HepG2 (cell line): ENCODE measurements at regions not wholly inside any gene's neighbourhood (a gene's known extent, or its start where the extent isn't known, plus 50 kb on each side); places are given as distances from the start of the nearest gene placed in this dataset.
A peak's percentile ranks its signal among the peaks of the same experiment; 100 is the strongest.

Source experiments
- ATAC-seq: fragments of 200-7000 bp; cut with Tn5 transposase; 3 replicates; pipeline ENCODE4 v1.9.1; 2020; ENCODE audit warnings: mild to moderate bottlenecking, moderate library complexity
- BruUV-seq: library from RNA; stranded (reverse); fragments of 400-500 nt; replicated peaks from 2 replicates; lab custom pipeline; 2021; lab: Mats Ljungman, UMichigan
- CTCF ChIA-PET: fragments of 300-600 bp; formaldehyde crosslinking; extraction: SDS; loops from one replicate; lab custom pipeline; 2021; ENCODE audit warnings: low total read pairs, inconsistent platforms, low intra/inter-chr PET ratio; lab: Yijun Ruan, JAX
- POLR2A ChIA-PET: fragments of 350-600 bp; sonication (Branson Sonifier 250); formaldehyde crosslinking; loops from one replicate; lab custom pipeline; 2020; ENCODE audit warnings: antibody characterized with exemption, inconsistent platforms; lab: Yijun Ruan, JAX
- DNase-seq: peaks from one replicate; pipeline ENCODE4 v3.0.0-alpha.2; 2015; ENCODE audit warnings: low spot score
- FAIRE-seq: peaks from 3 replicates; lab custom pipeline; 2011; peaks lifted over from hg19 to GRCh38; lab: Jason Lieb, UNC
- H2AFZ ChIP-seq: one replicate; pipeline ENCODE4 v1.6.1; 2011; ENCODE audit warnings: low read length, inconsistent platforms
- H3K27ac ChIP-seq: fragments of 300-600 bp; 3 replicates; pipeline ENCODE4 v1.8.0; 2011; ENCODE audit warnings: mixed run types, mild to moderate bottlenecking, mixed read lengths, low read length, inconsistent platforms; ENCODE audit not compliant: insufficient read depth; ENCODE audit errors: extremely low read length
- H3K27me3 ChIP-seq, 2 experiments: fragments of 200-600 bp in 1 of 2; 2 replicates in 1 of 2; 3 replicates in 1 of 2; pipeline versions ENCODE4 v1.6.0 to v1.8.0; 2011; ENCODE audit warnings: low read length in 2 of 2, mild to moderate bottlenecking in 2 of 2, moderate library complexity in 2 of 2, inconsistent platforms in 1 of 2; ENCODE audit not compliant: insufficient read depth in 2 of 2, control insufficient read depth in 1 of 2
- H3K36me3 ChIP-seq, 2 experiments: fragments of 200-600 bp in 1 of 2; replicated peaks in 1 of 2; 2 replicates in 1 of 2; 3 replicates in 1 of 2; pipeline versions ENCODE4 v1.5.1 to v1.8.0; 2011; ENCODE audit warnings: low read length in 2 of 2, inconsistent platforms in 1 of 2; ENCODE audit not compliant: insufficient read depth in 2 of 2, control insufficient read depth in 1 of 2
- H3K4me1 ChIP-seq: 2 replicates; pipeline ENCODE4 v1.5.1; 2012; ENCODE audit warnings: low read length, inconsistent platforms; ENCODE audit not compliant: insufficient read depth
- H3K4me2 ChIP-seq: 2 replicates; pipeline ENCODE4 v1.6.0; 2011; ENCODE audit warnings: low read depth, low read length, inconsistent platforms
- H3K4me3 ChIP-seq, 3 experiments: fragments of 200-600 bp in 1 of 3; sonication (generic), shearing (Covaris generic) in 1 of 3; replicated peaks in 1 of 3; 2 replicates each; pipeline ENCODE4 v1.5.1; 2011 to 2016; ENCODE audit warnings: low read length in 3 of 3, inconsistent platforms in 2 of 3, low read depth in 2 of 3, mild to moderate bottlenecking in 2 of 3, control low read depth in 1 of 3, mixed read lengths in 1 of 3; ENCODE audit not compliant: insufficient read depth in 1 of 3
- H3K79me2 ChIP-seq: one replicate; pipeline ENCODE4 v1.6.1; 2011; ENCODE audit warnings: low read length, inconsistent platforms; ENCODE audit not compliant: insufficient read depth
- H3K9ac ChIP-seq: 2 replicates; pipeline ENCODE4 v1.6.0; 2011; ENCODE audit warnings: mild to moderate bottlenecking, low read depth, low read length, inconsistent platforms; ENCODE audit not compliant: insufficient read depth
- H3K9me3 ChIP-seq: 2 replicates; pipeline ENCODE4 v1.5.1; 2012; ENCODE audit warnings: mild to moderate bottlenecking, low read length
- H4K20me1 ChIP-seq: 2 replicates; pipeline ENCODE4 v1.6.0; 2011; ENCODE audit warnings: inconsistent platforms, mild to moderate bottlenecking, low read length, moderate library complexity; ENCODE audit not compliant: insufficient read depth
- CREB1 ChIP-seq, 2 experiments: fragments of 450-650 bp in 1 of 2; IDR thresholded peaks; 2 replicates each; pipeline ENCODE4 v1.6.1; 2016 to 2017; ENCODE audit warnings: control low read depth in 1 of 2, mild to moderate bottlenecking in 1 of 2, missing compliant biosample characterization in 1 of 2, missing genetic modification characterization in 1 of 2
- ETV5 ChIP-seq: IDR thresholded peaks from 2 replicates; pipeline ENCODE4 v1.6.1; 2018; ENCODE audit warnings: missing biosample characterization, missing genetic modification reagents, inconsistent platforms, borderline replicate concordance
- THRA ChIP-seq: sonication (generic); formaldehyde crosslinking; IDR thresholded peaks from 2 replicates; pipeline ENCODE4 v1.4.0; 2020; ENCODE audit warnings: missing genetic modification reagents, borderline replicate concordance
- ZGPAT ChIP-seq: IDR thresholded peaks from 2 replicates; pipeline ENCODE4 v1.6.1; 2016; ENCODE audit warnings: mild to moderate bottlenecking
- ZNF841 ChIP-seq: sonication (generic); formaldehyde crosslinking; IDR thresholded peaks from 2 replicates; pipeline ENCODE4 v1.8.1; 2023; ENCODE audit warnings: missing genetic modification reagents, borderline replicate concordance
- WGBS: methylation state at CpG from one replicate; pipeline ENCODE4 v1.1.6; 2017; ENCODE audit warnings: low lambda C conversion rate; 5-methylcytosine and 5-hydroxymethylcytosine counted together
- in situ Hi-C: cut with HindIII; loops from 2 replicates; pipeline ENCODE4 v1.10.0; 2017; ENCODE audit warnings: low pct_unique_long_range_greater_than_20kb; ENCODE audit not compliant: extremely low pct_ligation_motif_present
- intact Hi-C: fragments of 100-400 bp; cut with micrococcal nuclease; formaldehyde crosslinking; loops from one replicate; pipeline ENCODE4 v1.10.0; 2022; ENCODE audit not compliant: unreplicated experiment

GRCh38 chr7:21077602-21078001, 290.9 kb upstream of the SP8 start (continued):
- TF ChIP-seq THRA (no peak), ZNF841 (CRISPR knock-in tag) (no peak), ETV5 (no peak)

- POLR2A ChIA-PET: no interaction called here
- Histone ChIP-seq H4K20me1 (no peaks in the 10 kb centered on the region), H3K79me2 (no peaks in the 10 kb centered on the region), H3K9ac (no peak overlapping the region), H3K27me3 (0 out of 5 replicates have a peak, but pooled peaks cover 0 to 1% of the 10 kb centered on the region in 2 experiments), H2AFZ (no peak overlapping the region), H3K4me1 (no peaks in the 10 kb centered on the region), H3K9me3 (no peaks in the 10 kb centered on the region), H3K27ac (no peak overlapping the region), H3K36me3 (no peaks in the 10 kb centered on the region), H3K4me2 (no peak overlapping the region), H3K4me3 (no peak overlapping the region)
- 32% methylated on average over 7 of the region's 7 CpGs for WGBS
- ATAC-seq (no peak), FAIRE-seq (no peak), DNase-seq (no peak)
- in situ Hi-C loops: no loop called here
- no TSS peak for BruUV-seq
- CTCF ChIA-PET: no interaction called here
- intact Hi-C loops: no loop called here
- no peak for TF ChIP-seq ZGPAT (CRISPR knock-in tag)
- TF ChIP-seq CREB1 (IDR thresholded peaks at IDR 0.05): peak; percentile 24; the same call in 1 of the 2 replicates
- no peak for TF ChIP-seq CREB1 (CRISPR knock-in tag; IDR thresholded peaks at IDR 0.05)
Measured at GRCh38 chr7:21084286-21084685, 297.6 kb upstream of the SP8 start.
